GM21360 (cell line): ENCODE measurements at regions not wholly inside any gene's neighbourhood (a gene's known extent, or its start where the extent isn't known, plus 50 kb on each side); places are given as distances from the start of the nearest gene placed in this dataset.

Experiments
- ATAC-seq: cut with Tn5 transposase; IDR thresholded peaks from one replicate; pipeline ENCODE4 v1.9.1; 2021; ENCODE audit warnings: mild to moderate bottlenecking, moderate library complexity; ENCODE audit not compliant: unreplicated experiment

DNA sequence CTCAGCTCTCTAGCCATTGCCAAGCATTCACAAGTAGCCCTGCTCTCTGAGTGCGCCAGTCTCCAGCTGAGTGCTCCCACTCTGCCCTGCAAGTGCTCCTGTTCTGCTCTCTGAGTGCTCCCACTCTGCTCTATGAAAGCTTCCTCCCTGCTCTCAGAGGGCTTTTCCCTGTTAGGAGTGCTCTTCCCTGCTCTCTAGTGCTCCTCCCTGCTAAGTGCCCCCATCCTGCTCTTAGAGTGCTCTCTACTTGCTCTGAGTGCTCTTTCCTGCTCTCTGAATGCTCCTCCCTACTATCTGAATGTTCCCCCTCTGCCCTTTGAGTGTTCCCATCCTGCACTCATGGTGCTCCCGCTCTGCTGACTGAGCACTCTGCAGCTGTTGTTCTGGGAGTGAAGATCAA lies 555.4 kb downstream of the NPHP4 start:
- no peak for ATAC-seq

DNA sequence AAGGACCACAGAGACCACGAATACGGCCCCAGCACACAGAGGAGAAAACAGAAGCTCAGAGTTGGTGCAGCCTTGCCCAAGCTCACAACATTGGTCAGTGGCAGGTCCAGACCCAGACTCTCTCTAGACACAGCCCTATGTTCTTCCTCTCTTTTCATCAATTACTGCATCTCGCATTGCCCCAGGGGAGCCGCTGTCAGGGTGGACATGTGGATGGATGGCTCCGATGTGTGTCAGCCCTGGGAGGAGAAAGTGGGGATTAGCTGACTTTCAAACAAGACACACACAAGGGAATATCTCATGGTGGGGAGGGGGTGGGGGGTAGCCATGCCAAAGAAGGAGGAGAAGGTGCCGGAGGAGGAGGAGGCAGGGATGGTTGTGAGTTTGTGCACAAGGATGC lies 556.8 kb downstream of the NPHP4 start:
- ATAC-seq: no peak

DNA sequence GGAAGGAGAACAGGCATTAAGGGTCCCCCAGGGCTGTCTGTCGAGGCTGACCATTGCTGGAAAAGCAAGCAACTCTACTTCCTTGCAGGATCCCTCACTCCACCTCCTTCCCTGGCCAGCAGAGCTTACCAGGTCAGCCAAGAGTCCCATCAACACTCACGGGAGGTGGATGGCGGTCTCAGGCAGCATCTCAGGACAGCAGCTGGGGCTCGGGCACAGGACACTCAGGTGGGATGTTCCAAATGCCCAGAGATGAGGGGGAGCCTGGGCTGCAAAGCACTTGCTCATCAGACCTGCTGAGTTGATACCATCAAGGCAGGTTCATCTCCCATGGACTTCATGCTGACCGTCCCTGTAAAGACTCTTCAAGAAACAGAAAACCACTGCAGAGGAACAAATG lies 559.8 kb downstream of the NPHP4 start:
- no peak for ATAC-seq

DNA sequence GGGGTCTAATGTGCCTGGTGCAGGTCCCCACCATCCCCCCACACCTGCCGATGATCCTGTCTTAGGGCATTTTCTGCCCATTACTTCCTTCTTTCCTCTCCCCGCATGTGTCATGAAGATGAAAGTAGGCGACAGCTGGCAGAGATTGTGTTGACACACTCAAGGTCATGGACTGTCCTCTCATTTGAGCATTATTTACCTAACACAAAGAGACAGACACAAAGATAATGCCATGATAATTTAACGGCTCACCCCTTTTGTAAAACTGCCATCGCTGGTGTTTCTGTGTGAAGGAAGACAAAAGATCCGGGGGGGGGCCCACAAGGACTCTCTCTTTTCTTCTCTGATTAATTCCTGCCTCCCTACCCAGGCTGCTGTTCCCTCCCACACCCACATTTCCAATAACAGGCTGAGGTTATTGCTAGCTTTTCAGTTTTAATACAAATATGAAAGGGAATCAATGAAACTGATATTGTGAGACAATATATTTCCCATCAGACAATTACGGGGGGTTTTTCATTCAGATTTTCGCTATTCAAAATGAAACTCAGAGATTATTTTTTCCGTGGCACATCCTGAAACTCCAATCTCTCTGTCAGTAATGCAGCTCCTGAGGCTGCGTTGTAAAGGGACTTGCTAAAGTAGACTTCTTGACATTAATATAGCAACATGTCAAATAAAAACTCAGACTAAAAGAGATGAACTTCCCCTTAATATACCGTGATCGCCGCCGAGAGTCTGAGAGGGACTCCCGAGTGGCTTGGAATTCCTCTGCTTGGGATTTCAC lies 561.1 kb downstream of the NPHP4 start:
- no peak for ATAC-seq

DNA sequence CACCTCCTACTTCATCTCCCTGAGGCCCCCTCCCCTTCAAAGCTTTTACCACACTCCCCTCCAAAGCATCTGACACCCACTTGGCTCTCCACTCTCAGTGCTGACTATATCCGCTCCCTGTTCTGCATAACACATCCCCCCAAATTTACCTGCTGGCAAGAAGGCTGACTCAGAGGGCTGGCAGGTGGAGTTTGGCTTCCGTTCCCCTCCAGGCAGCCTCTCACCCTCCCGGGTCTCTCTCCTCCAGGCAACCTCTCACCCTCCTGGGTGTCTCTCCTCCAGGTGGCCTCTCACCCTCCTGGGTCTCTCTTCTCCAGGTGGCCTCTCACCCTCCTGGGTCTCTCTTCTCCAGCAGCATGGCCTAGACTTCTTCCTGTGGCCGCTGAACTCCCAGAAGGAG lies 562.1 kb downstream of the NPHP4 start:
- ATAC-seq: no peak

DNA sequence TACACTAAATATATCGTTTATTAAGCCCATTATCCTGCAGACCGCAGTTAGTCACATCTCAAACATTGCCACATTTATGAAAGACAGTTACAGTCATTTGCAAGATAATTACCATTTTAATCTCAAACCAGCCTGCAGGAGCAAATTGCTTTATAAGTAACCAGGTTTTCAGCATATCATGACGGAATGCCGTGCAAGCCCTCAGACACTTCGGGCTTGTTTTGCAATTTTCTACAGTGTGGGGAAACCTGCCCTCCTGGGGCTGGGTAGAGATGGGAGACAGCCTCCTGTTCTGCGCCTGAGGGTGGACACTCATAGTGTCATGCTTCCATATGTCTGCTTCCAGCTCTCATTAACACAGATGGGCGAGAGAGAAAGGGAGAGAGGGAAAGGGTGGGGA lies 563.9 kb downstream of the NPHP4 start:
- ATAC-seq: no peak

DNA sequence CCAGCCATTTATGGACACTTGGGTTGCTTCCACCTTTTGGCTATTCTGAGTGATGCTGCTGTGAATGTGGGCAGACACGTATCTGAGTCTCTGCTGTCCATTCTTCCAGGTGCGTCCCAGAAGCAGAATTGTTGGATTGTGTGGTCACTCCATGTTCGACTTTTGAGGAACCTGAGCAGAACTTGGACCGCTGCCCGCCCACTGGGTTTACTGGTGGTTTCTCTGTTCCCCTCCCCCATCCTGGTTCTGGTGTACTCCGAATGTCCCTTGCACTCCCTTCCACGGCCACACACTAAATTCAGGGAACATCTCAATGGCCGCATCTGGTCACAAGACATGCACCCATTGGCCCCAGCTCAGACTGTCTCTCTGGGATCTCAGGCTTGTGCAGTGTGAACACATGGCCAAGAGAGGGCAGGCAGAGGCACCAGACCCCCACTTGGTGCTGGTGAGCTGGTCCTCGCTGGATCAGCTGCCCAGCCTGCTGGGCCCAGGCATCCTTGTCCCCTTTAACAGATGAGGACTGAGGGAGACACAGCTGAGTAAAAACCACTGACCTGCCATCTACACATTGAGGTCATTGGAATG lies 565.1 kb downstream of the NPHP4 start:
- no peak for ATAC-seq

DNA sequence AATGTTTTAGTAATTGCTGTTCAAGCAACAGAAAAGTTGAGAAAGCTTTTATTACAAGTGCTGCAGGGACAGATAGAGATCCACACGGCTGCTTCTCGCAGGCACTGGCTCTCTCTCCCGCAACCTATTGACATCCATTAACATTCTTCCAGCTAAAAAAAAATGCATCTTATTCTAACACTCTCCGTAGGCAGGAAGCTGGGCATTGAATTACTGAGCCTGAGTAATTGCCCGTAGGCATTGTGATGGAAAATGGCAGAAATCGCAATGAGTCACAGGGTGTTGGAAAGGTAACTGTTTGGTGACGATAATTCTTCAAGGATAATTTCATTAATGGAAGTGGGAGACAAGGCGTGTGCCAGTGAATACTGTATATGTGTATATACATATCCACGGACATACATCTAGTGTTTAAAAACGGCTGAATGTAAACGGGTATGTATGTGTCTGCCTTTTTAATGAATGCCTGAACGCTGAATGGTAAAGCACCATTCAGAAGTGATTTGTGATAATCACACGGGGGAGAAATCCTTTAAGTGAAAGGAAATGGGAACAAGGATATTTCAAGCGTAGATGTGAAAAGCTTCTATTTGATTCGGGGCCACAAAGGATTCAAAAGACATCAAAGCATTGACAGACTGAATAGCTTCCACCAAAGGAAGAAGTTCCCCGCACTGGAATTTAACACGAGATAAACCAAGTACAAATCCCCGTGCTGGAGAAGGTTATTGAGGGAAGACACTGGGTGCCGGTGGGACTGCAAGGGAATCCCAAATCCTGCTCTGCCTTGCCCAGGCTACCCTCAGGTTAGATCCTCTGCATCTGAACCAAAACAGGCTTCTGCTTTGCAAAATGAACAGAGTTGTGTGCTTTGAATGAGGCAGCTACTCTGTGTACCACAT lies 567.2 kb downstream of the NPHP4 start:
- ATAC-seq: no peak

DNA sequence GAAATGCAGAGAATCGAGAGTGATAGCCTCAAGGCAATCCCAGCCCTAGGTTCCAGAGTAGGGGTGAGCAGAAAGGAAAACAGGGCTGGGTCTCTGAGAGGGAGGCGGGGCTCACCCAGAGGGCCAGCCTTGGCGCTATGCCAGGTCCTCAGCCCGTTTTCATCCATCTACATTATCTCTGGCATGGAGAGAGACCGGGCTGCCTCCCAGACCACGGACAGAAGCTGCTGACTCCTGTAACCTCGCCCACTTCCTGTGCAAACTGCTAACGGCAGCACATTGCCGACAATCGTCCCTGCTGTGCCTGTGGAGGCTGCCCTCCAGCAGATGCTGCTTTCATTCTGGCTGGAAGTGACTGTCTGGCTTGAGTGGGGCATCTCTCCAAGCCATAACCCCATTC lies 569.1 kb downstream of the NPHP4 start:
- no peak for ATAC-seq

DNA sequence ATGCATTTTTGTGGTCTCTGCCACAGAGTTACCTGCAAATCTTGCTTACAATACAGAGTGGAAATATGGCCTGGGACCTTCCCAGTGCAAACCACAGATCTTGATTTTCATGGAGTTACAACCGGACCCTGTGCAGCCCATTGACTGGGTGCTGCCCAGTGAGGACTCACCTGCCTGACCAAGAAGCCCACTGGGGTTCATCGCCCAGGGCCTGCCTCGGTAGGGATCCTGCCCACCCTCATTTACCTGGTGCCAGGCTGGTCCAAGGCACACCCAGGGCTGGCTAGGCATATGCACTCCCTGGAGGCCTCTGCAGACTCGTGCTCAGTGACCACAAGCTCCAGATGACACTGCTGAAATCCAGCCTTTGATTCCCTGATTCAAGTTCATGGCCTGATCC lies 572.7 kb downstream of the NPHP4 start:
- no peak for ATAC-seq

DNA sequence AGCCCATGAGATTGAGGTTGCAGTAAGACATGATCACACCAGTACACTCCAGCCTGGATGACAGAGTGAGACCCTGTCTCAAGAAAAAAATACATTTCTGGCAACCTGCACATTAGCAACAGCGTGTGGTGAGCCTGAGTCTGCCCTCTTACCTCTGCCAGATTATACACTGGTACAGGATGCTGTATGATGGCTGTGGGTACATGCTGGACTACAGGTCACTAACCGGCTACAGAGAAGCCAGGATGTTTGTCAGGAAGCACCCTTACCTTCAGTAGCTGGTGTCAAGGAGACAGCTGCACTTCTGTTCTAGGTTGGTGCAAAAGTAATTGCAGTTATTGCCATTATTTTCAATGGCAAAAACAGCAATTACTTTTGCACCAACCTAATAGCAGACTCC lies 575.7 kb downstream of the NPHP4 start:
- no peak for ATAC-seq

DNA sequence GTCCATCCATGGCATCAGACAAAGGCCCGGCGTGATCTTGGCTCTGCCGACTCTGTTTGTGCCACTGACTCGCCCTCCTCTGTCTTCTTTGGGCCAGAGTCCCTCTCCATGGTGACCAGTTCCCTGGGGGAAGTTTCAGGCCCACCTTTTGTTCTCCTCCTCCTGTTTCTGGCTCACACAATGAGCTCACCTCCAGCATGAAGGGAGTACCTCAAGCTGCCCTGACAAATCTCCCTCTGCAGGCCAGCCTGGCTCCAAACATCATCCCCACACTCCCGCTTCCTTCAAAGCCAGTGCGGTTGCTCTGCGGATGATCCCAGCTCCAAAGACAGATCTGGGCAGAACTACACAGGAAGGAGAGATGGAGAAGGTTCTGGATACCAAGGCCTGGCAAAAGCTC lies 576.6 kb downstream of the NPHP4 start:
- no peak for ATAC-seq

DNA sequence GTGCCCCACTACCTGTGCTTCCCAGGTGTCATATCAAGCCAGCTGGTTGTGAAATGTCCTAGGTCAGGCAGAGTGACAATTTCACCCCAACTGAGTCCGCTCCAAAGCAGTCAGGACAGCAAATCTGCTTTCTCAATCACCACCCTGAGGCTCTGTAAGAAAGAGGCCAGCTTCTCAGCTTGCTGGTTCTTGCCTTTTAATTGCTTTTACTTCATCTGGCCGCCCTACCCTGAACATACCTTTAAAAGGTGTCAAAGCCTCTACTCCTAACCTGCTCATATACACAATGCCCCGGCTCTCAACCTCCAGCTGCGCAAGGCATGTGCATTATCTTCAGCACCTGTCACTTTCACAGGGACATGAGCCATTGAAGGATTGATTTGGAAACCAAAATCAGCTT lies 581.6 kb downstream of the NPHP4 start:
- no peak for ATAC-seq

DNA sequence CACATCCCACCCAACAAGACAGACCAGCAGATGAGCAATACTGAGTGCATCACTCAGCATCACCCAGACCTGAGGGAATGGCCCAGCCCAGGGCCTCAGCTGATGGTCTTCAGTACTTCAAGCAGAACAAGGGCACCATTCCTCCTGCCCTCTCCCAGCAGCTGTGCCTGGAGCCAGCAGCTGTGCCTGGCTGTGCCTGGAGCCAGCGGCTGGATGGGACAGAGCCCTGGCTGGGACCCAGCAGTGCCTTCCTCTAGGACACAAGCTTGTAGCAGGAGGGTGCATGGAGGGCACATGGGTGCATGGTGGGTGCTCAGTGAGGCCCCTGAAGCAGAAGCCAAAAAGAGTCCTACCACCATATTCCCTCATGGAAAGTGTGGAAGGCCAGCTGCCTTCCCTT lies 583.8 kb downstream of the NPHP4 start:
- no peak for ATAC-seq

DNA sequence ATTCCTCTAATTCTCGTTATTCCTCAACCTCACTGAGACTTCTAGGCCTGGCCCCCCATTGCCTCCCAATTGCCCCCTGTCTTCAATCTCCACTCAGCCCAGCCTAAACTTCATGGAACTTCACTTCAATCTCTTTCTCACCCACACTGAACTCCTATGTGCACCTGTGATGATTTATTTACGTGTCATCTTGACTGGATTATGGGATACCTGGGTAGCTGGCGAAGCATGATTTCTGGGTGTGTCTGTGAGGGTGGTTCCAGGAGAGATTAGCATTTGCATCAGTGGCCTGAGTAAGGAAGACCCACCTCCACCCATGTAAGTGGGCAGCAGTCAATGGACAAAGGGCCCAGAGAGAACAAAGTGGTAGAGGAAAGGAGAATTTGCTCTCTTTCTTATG lies 587.0 kb downstream of the NPHP4 start:
- ATAC-seq: no peak

DNA sequence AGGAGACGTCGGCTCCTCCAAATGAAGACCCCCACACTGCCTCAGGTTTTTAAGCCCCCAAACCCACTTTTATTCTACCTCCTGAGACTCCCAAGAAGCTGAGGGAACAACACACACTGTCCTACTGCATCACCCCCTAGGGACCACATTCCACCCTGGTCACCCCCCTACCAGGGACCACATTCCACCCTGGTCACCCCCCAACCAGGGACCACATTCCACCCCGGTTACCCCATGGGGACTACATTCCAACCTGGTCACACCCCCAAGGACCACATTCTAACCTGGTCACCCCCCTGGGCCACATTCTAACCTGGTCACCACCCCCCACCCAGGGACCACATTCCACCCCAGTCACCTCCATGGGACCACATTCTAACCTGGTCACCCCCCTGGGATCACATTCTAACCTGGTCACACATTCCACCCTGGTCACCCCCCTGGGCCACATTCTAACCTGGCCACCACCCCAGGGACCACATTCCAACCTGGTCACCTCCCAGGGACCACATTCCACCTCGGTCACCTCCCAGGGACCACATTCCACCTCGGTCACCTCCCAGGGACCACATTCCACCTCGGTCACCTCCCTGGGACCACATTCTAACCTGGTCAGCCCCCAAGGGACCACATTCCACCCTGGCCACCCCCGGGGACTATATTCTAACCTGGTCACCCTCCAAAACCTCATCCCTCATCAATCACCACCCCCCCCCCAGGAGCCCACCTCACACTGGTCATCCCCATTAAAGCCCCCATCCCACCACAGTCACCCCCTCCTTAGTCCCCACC lies 587.6 kb downstream of the NPHP4 start:
- no peak for ATAC-seq

DNA sequence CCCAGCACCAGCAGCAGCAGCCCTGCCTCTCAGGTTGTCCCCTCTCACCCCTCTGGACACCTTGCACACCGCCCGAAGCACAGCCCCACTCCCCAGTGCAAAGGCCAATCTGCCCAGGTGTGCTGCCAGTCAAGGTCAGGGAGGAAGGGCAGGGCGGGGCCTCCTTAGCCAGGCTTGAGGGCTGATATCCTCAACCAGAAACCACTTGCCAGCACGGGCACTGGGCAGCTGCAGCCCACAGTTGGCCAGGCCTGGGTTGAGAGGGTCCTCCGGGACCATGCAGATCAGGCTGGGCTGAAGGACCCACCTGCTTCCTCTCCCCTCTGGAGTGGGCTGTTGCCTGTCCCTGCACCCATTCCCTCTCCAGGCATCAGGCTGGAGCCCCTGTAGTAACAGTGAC lies 588.3 kb downstream of the NPHP4 start:
- no peak for ATAC-seq

DNA sequence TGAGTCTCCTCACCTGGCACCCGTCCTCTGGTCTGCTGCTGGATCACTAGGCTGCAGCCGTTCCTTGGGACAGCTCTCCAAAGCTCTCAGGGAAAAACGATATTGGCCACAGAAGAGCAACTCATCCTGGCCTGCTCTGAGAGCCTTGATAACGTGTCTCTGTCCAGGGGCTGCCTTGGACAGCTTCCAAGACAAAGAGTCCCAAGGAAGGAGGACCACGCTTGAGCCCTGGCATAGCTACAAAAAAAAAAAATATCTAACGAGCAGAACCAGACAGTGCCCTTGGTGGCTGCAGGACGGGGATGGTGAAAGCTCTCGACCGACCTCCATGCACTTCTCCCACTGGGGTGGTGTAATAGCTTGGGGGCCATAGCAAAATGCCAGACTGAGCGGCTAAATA lies 589.6 kb downstream of the NPHP4 start:
- ATAC-seq: no peak

DNA sequence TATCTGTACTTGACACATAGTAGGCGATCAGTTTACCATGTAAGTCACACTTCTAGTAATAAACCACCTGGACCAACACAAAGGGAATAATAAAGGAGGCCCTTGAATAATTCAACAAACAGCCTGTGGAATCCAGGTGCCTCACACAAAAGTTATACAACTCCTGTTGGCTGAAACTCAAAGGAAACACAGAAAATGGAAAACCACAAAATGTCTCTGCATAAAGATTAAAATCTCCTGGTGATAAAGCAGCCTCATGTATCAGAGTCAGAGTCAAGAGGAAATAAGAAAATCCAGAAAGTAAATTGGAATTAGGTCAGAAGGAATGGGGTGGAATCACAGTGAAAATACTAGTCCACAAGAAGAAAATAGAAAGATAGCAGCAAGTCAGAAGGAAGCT lies 592.5 kb downstream of the NPHP4 start:
- no peak for ATAC-seq

DNA sequence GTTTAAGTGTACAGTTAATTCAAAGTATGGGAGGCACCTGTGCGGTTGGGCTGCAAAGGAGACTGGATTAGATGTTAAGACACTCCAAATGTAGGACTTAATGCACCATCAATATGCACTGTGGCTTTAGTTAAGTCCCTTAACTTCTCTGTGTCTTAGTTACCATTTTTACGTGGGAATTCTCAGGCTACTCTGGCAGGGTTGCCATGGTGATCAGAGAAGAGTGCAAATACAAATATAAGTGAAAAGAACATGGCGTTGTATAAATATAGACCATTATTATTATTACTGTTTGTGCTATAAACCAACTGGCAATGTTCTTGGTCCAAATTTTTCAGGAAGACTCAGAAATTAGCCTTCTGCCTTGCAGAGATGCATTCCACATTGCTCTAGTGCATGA lies 595.6 kb downstream of the NPHP4 start:
- ATAC-seq: no peak

DNA sequence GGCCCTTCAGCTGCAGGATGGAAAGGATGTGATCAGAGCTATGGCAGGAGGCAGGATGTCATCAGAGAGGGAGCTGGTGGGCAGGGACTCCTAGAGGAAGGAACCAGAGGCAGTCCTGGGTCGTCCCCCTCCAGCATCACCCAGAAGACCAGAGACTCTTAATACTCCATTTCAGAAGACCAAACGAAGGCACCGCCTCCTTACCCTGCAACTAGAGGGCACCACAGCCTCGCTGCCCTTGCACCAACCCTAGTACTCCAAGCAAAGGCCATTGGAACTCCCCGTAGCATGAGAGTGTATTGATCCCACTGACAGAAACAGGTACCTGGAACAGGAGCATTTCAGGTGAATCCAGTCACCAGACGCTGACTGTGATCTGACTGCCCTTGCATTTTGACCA lies 598.1 kb downstream of the NPHP4 start:
- no peak for ATAC-seq
